ENCODE measurements at regions not wholly inside any gene's neighbourhood (a gene's known extent, or its start where the extent isn't known, plus 50 kb on each side); places are given as distances from the start of the nearest gene placed in this dataset.

DNA sequence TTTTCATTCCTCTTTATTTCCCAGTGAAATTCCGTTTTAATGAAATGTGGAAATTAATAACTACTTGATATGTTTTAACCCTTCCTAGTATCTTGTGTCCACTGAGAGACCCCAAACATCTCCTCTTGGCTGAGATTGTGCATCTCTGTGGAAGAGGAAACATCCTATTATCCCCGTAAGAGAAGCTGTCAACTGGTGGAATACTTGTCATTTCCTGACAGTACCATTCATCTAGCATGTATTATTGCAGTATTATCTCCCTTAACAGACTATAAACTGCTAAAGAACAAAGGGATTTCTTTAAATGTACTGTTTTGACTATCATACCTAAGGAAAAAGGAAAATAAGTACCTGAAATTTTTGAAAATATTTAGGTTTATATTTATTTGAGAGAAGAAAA, 277.3 kb upstream of the SLC7A11 start:
- TF ChIP-seq FOXP2 (optimal IDR thresholded peaks at IDR 0.05; ENCODE audit: borderline replicate concordance, extremely low read depth, extremely low read length, insufficient read depth) (no peak), TAF1 (IDR thresholded peaks at IDR 0.05; ENCODE audit: borderline replicate concordance, insufficient read depth, low read length) (no peak), SIN3A (IDR thresholded peaks at IDR 0.05; ENCODE audit: borderline replicate concordance, insufficient read depth, low read length) (no peak), POLR2AphosphoS5 (IDR thresholded peaks at IDR 0.05; ENCODE audit: low read depth, low read length) (no peak)
- TF ChIP-seq, protein P1, sequence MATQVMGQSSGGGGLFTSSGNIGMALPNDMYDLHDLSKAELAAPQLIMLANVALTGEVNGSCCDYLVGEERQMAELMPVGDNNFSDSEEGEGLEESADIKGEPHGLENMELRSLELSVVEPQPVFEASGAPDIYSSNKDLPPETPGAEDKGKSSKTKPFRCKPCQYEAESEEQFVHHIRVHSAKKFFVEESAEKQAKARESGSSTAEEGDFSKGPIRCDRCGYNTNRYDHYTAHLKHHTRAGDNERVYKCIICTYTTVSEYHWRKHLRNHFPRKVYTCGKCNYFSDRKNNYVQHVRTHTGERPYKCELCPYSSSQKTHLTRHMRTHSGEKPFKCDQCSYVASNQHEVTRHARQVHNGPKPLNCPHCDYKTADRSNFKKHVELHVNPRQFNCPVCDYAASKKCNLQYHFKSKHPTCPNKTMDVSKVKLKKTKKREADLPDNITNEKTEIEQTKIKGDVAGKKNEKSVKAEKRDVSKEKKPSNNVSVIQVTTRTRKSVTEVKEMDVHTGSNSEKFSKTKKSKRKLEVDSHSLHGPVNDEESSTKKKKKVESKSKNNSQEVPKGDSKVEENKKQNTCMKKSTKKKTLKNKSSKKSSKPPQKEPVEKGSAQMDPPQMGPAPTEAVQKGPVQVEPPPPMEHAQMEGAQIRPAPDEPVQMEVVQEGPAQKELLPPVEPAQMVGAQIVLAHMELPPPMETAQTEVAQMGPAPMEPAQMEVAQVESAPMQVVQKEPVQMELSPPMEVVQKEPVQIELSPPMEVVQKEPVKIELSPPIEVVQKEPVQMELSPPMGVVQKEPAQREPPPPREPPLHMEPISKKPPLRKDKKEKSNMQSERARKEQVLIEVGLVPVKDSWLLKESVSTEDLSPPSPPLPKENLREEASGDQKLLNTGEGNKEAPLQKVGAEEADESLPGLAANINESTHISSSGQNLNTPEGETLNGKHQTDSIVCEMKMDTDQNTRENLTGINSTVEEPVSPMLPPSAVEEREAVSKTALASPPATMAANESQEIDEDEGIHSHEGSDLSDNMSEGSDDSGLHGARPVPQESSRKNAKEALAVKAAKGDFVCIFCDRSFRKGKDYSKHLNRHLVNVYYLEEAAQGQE (IDR thresholded peaks at IDR 0.05; ENCODE audit: insufficient read depth in 1 of 2, low read depth in 2 of 2, low read length in 2 of 2), result no peak

- TF ChIP-seq, protein P1 (IDR thresholded peaks at IDR 0.05; ENCODE audit: insufficient read depth in 1 of 2, low read depth in 2 of 2, low read length in 2 of 2), result no peak
Measured at GRCh38 chr4:138513535-138513934, 271.4 kb upstream of the SLC7A11 start.

DNA sequence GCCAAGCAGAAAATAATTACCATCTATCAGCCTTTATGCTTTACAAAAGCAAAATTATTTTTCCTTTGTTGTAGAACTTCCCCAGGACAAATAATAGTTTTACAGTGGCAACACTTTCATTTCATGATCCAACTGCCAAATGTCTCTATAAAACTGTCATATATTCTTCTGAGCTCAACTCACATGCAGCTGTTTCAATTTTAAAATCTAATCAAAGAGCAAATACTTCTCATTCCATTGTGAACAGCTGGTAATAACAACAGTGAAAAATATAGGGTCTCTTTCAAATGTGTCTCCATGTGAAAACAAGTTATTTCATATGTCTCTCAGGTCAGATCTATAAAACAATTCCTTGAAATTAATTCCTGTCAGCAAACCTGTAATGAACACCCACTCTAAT, 270.6 kb upstream of the SLC7A11 start:
- TF ChIP-seq FOXP2 (optimal IDR thresholded peaks at IDR 0.05; ENCODE audit: borderline replicate concordance, extremely low read depth, extremely low read length, insufficient read depth), result no peak
- TF ChIP-seq TAF1 (IDR thresholded peaks at IDR 0.05; ENCODE audit: borderline replicate concordance, insufficient read depth, low read length), result no peak
- TF ChIP-seq, protein P1 (IDR thresholded peaks at IDR 0.05; ENCODE audit: insufficient read depth in 1 of 2, low read depth in 2 of 2, low read length in 2 of 2), result no peak
- no peak for TF ChIP-seq POLR2AphosphoS5 (IDR thresholded peaks at IDR 0.05; ENCODE audit: low read depth, low read length)
- no peak for TF ChIP-seq SIN3A (IDR thresholded peaks at IDR 0.05; ENCODE audit: borderline replicate concordance, insufficient read depth, low read length)

DNA sequence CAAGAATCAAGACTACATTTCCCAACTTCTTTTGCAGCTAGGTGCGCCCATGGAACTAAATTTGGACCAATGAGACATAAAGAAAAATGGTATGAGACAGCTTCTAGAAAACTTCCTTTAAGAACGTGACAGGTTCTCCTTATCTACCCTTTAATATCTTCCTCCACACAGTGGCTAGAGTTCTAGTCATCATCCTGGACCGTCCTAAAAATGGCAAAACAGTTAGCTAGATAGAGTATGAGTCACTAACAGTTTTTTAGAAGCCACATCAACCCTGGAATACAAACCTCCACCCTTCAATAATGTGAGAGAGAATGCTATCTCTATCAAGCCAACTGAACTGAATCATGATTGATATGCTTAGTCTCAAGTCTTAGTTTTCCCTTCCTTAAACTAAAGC, 267.9 kb upstream of the SLC7A11 start:
- TF ChIP-seq TAF1 (IDR thresholded peaks at IDR 0.05; ENCODE audit: borderline replicate concordance, insufficient read depth, low read length), result no peak
- no peak for TF ChIP-seq FOXP2 (optimal IDR thresholded peaks at IDR 0.05; ENCODE audit: borderline replicate concordance, extremely low read depth, extremely low read length, insufficient read depth)
- no peak for TF ChIP-seq POLR2AphosphoS5 (IDR thresholded peaks at IDR 0.05; ENCODE audit: low read depth, low read length)
- no peak for TF ChIP-seq SIN3A (IDR thresholded peaks at IDR 0.05; ENCODE audit: borderline replicate concordance, insufficient read depth, low read length)
- TF ChIP-seq, protein P1 (IDR thresholded peaks at IDR 0.05; ENCODE audit: insufficient read depth in 1 of 2, low read depth in 2 of 2, low read length in 2 of 2), result no peak

DNA sequence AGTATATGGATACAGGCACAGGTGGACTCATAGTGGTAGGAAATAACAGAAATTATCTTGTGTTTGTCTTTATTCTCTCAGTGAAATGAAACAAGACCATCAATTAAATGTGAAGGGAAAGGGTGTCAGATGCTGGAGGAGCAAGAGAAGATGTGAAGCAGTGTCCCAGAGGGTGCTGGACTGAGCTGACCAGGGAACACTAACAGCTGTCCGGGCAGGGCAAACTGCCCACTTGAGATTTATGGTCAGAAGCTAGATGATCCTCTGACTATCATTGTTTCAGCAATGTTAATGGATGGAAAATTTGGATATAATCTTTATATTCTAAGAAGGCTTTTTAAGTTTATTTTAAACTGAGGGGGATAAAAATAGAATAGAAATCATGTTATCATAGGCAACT, 267.2 kb upstream of the SLC7A11 start:
- no peak for TF ChIP-seq TAF1 (IDR thresholded peaks at IDR 0.05; ENCODE audit: borderline replicate concordance, insufficient read depth, low read length)
- TF ChIP-seq POLR2AphosphoS5 (IDR thresholded peaks at IDR 0.05; ENCODE audit: low read depth, low read length), result no peak

All from PFSK-1 (cell line).